Activated CD4-positive, alpha-beta T cell treated with anti-CD3 and anti-CD28 coated beads, Interleukin-2, Interleukin-6, amounts not matched to agents 100 ng/mL and 50 ng/mL, durations not matched to agents 16 hours and 8 hours (primary cell): ENCODE measurements at regions not wholly inside any gene's neighbourhood (a gene's known extent, or its start where the extent isn't known, plus 50 kb on each side); places are given as distances from the start of the nearest gene placed in this dataset.
"Not testable (repeated sequence)": the region's sequence is repeated elsewhere in the genome, so short reads cannot be mapped to it uniquely, and the experiment has no call there.

Experiments used
- DNase-seq: peaks from one replicate; pipeline ENCODE4 v3.0.0-alpha.2; 2020

DNA sequence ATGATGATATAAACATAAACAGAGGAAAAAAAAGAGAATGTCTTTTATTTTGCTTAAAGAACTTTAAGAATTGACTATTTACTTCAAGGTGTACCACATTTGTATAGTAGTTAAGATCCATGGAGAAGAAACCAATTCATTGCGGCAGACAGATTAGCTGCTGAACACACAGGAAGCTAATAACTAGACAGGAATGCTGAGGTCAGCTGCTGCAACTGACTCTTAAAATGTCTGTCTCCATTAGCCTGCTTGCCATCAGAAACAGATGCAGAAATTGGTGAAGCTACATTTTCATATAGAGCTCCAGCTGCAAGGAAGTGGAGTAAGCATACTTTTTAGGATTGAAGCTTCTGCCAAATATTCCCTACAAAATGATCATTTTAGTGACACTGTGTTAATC lies 939.5 kb downstream of the EPHA7 start:
- no peak for DNase-seq

- DNase-seq = no peak
Measured at GRCh38 chr6:92473056-92473455, 946.3 kb downstream of the EPHA7 start.

DNA sequence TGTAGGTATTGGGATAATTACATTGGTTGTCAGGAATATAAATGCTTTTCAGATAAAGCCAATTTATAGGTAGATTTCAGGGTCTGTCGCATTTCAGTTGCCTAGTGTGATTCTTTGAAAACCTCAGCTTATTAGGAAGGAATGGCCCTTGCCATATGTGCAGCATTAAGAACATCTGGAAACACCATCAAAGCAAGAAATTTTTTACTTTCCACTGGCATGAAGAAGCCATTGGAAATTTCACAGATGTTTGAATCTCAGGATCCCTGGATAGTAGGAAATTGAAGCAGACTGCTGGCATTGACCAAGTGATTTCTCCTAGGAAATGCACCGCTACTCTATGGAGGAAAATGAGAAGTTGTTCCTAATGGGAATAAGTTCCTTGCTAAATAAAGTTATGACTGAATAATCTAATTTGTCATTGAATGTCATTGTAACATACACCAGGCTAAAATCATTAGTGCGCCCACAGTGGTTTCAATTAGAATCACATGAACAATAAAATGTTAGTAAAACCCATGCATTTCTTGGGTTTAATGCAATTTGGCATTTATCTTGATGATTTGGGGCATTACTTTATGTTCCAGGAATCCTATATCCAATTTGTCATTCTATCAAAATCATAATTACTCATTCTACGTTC lies 950.1 kb downstream of the EPHA7 start:
- DNase-seq = no peak

- no peak for DNase-seq
Measured at GRCh38 chr6:92468066-92468465, 951.3 kb downstream of the EPHA7 start.

- DNase-seq = no peak
Measured at GRCh38 chr6:92460133-92460532, 959.2 kb downstream of the EPHA7 start.

GRCh38 chr6:92459606-92460005 lies 959.8 kb downstream of the EPHA7 start:
- DNase-seq = no peak

DNA sequence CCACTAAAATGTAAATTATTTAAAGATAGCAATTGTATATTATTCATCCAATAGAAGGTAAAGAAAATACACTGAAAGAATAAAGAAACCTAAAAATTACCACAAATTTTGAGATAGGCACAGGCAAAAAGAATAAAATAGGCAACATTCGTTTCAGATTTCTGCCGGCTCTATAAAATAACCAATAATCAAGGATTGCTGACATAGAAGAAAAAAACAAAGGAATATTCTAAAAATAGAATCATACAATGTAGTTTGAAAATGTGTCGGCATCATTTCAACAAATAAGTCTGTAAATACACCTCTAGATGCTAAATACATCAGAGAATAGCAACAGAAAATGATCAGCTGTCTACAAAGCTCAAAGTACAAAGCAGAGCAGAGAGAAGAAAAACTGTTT lies 973.3 kb downstream of the EPHA7 start:
- no peak for DNase-seq

GRCh38 chr6:92433911-92434310 lies 985.4 kb downstream of the EPHA7 start:
- no peak for DNase-seq

DNA sequence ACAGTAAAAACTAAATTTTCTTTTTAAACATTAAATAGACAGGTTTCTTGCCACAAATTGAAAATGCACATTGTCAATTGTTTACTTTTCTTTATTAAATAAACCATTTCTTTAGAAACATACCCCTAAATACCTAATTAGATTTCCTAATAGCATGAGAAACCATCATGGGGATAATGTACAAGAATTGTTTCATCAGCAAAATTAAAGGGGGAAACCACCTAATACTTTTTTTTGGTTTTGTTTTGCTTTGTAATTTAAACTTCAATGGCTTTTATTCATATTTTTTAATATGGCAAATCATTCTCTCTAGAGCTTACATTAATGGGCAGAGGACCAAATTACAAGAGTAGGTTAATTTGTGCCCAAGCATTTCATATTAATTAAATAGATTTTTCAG lies 987.9 kb downstream of the EPHA7 start:
- DNase-seq = no peak

- DNase-seq = no peak
Measured at GRCh38 chr6:92428448-92428847, 990.9 kb downstream of the EPHA7 start.

GRCh38 chr6:92427453-92427852 lies 991.9 kb downstream of the EPHA7 start:
- DNase-seq = no peak

- no peak for DNase-seq
Measured at GRCh38 chr6:92415656-92416055, 1003.7 kb downstream of the EPHA7 start.

DNA sequence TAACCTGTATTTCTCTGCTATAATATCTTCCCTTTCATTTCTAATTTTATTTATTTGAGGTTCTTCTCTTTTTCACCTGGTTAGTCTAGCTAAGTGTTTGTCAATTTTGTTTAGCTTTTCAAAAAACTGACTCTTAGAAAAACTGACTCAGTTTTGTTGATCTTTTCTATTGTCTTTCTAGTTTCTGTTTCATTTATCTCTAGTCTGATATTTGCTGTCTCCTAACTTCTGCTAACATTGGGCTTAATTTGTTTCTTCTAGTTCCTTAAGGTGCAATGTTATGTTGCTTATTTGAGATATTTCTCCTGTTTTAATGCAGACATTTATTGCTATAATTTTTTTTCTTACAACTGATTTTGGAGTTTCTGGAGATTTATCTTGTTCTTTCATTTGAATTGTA lies 1011.0 kb downstream of the EPHA7 start:
- no peak for DNase-seq

DNA sequence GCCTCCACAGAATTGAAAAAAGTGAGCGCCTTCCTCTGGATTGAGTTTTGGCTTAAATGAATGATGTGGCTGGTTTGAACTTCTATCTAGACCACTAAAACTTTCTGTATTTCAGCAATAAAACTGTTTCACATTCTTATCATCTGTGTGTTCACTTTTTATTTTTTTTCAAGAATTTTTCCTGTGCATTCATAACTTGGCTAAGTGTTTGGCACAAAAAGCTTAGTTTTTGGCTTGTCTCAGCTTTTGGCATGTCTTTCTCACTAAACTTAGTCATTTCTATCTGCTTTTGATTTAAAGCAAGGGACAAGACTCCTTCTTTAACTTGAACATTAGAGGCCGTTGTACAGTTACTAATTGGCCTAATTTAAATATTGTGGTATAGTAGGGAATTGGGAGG lies 1015.1 kb downstream of the EPHA7 start:
- DNase-seq = no peak

GRCh38 chr6:92399911-92400310 lies 1019.4 kb downstream of the EPHA7 start:
- no peak for DNase-seq

DNA sequence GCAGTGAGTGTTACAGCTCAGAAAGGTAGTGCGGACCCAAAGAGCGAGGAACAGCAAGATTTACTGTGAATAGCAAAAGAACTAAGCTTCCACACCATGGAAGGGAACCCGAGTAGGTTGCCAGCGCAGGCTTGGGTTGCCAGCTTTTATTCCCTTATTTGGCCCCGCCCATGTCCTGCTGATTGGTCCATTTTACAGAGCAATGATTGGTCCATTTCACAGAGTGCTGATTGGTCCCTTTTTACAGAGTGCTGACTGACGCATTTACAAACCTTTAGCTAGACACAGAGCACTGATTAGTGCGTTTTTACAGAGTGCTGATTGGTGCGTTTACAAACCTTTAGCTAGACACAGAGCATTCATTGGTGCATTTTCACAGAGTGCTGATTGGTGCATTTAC lies 1030.7 kb downstream of the EPHA7 start:
- DNase-seq = not testable (repeated sequence)

DNA sequence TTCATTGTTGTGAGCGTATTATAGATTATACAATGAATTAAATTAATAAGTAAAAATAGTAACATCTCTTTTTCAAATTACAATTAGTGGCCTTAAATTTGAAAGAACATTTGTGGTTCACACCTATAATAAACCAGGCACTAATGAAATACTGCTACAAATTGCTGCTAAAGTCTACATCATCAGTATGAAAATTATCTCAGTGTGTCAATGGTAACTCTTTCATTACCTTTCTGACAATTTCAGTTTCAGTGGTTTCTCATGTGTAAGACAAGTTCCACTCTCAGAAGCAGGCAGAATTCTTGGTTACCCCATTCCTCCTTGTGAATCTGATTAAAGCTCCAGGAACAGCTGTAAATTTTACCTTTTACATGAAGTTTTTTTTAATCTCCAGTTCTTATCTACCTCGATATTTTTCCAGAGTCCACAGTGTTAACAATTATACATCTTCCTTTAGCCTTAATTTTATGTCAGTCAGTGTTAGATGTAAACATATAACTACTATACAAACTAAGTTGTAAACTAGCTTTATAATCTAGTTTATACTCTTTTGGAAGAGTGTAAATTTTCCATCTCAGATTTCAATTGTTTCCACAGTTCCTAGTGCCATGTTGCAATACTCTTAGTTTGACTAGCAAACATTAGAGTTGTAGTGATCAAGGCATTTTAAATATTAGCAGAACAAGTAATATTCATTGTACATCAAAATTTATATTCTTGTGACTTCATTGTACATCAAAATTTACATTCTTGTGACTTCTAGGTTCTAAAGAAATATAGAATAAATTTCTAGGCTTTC lies 1038.4 kb downstream of the EPHA7 start:
- DNase-seq = no peak

DNA sequence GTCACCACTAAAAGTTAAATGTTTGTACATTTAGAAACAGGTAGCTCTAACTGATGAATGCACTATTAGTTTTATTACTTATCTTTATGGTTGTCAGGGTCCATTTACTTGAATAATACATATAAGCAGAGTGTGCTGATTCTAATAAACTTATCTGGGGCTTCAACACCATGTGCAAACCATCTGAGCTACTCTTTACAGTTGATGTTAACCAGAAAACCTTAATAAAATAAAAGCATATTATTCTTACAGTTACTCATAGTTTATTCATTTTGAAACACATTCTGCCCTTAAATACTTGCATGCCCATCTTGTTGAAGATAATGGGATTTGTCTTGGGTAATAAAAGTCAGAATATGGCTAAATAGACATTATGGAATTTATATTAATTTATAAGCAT lies 1042.2 kb downstream of the EPHA7 start:
- no peak for DNase-seq

DNA sequence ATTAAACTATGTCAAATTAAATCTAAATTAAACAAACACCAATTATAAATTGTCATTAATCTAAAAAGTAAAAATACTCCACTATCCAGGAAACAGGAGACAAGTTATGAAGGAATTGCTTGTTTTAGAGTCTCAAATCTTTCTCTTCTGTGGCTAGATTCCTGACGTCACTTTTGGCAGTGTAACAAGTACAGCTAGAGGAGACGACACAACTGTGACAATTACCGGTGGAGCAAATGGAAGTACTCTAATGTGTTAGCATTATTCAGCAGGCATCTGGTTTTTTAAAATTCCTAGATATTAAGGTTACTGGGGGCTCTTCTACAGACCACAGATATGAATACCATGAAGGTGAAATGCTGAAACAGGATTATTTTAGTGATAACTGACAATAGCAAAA lies 1042.7 kb downstream of the EPHA7 start:
- no peak for DNase-seq

GRCh38 chr6:92371211-92372208 lies 1047.8 kb downstream of the EPHA7 start:
- no peak for DNase-seq

- no peak for DNase-seq
Measured at GRCh38 chr6:92369309-92369708, 1050.0 kb downstream of the EPHA7 start.

GRCh38 chr6:92364948-92365541 lies 1054.3 kb downstream of the EPHA7 start:
- DNase-seq = no peak

- DNase-seq = no peak
Measured at GRCh38 chr6:92363111-92363510, 1056.2 kb downstream of the EPHA7 start.
